ENCODE measurements at regions not wholly inside any gene's neighbourhood (a gene's known extent, or its start where the extent isn't known, plus 50 kb on each side); places are given as distances from the start of the nearest gene placed in this dataset.

- DNase-seq = no peak
Observed at GRCh38 chr2:221283896-221284545, 288.1 kb downstream of the EPHA4 start.

GRCh38 chr2:221285148-221285547, 287.0 kb downstream of the EPHA4 start:
- DNase-seq = no peak

GRCh38 chr2:221286406-221286805, 285.7 kb downstream of the EPHA4 start:
- DNase-seq = no peak

GRCh38 chr2:221289389-221289788, 282.7 kb downstream of the EPHA4 start:
- DNase-seq = no peak

GRCh38 chr2:221289846-221290245, 282.3 kb downstream of the EPHA4 start:
- DNase-seq = no peak

GRCh38 chr2:221293949-221294742, 278.0 kb downstream of the EPHA4 start:
- DNase-seq = no peak

- DNase-seq = no peak
Observed at GRCh38 chr2:221304916-221305315, 267.2 kb downstream of the EPHA4 start.

- no peak for DNase-seq
Observed at GRCh38 chr2:221308507-221309066, 263.5 kb downstream of the EPHA4 start.

GRCh38 chr2:221309892-221310583, 262.1 kb downstream of the EPHA4 start:
- DNase-seq = no peak

GRCh38 chr2:221310730-221311129, 261.4 kb downstream of the EPHA4 start:
- no peak for DNase-seq

GRCh38 chr2:221312634-221313033, 259.5 kb downstream of the EPHA4 start:
- DNase-seq = no peak

- no peak for DNase-seq
Observed at GRCh38 chr2:221314786-221315185, 257.3 kb downstream of the EPHA4 start.

- DNase-seq = no peak
Observed at GRCh38 chr2:221318376-221319130, 253.6 kb downstream of the EPHA4 start.

- no peak for DNase-seq
Observed at GRCh38 chr2:221322741-221323140, 249.4 kb downstream of the EPHA4 start.

- DNase-seq = no peak
Observed at GRCh38 chr2:221323513-221323912, 248.6 kb downstream of the EPHA4 start.

- no peak for DNase-seq
Observed at GRCh38 chr2:221330436-221330835, 241.7 kb downstream of the EPHA4 start.

- no peak for DNase-seq
Observed at GRCh38 chr2:221334481-221335218, 237.5 kb downstream of the EPHA4 start.

GRCh38 chr2:221335219-221335752, 236.8 kb downstream of the EPHA4 start:
- DNase-seq = no peak

- DNase-seq = no peak
Observed at GRCh38 chr2:221336967-221337366, 235.1 kb downstream of the EPHA4 start.

- DNase-seq = no peak
Observed at GRCh38 chr2:221337957-221338685, 234.0 kb downstream of the EPHA4 start.

GRCh38 chr2:221342388-221342787, 229.7 kb downstream of the EPHA4 start:
- no peak for DNase-seq

All from T-helper 9 cell (primary cell).